GM23338 (cell line): ENCODE measurements at regions not wholly inside any gene's neighbourhood (a gene's known extent, or its start where the extent isn't known, plus 50 kb on each side); places are given as distances from the start of the nearest gene placed in this dataset.

ENCODE experiments used
- ATAC-seq: fragments of 200-7000 bp; cut with Tn5 transposase; 3 replicates; pipeline ENCODE4 v1.9.1; 2020
- DNase-seq: peaks from one replicate; pipeline ENCODE4 v3.0.0-alpha.2; 2015; ENCODE audit warnings: low spot score
- H2AFZ ChIP-seq: fragments of 200-600 bp; sonication (generic); 2 replicates; pipeline ENCODE4 v1.8.0; 2016; ENCODE audit warnings: antibody characterized with exemption, mild to moderate bottlenecking, moderate library complexity
- H3F3A ChIP-seq: fragments of 200-600 bp; sonication (generic); replicated peaks from 2 replicates; pipeline ENCODE4 v1.8.0; 2017; ENCODE audit warnings: antibody characterized with exemption, mixed run types, low read depth
- H3K27ac ChIP-seq: fragments of 200-600 bp; sonication (generic); 2 replicates; pipeline ENCODE4 v1.6.1; 2016; ENCODE audit warnings: low read depth
- H3K27me3 ChIP-seq: fragments of 200-600 bp; sonication (generic); 2 replicates; pipeline ENCODE4 v1.8.0; 2016; ENCODE audit warnings: mild to moderate bottlenecking, mixed run types, moderate library complexity; ENCODE audit not compliant: insufficient read depth
- H3K36me3 ChIP-seq: fragments of 200-600 bp; sonication (generic); 2 replicates; pipeline ENCODE4 v1.8.0; 2016; ENCODE audit warnings: mild to moderate bottlenecking; ENCODE audit not compliant: insufficient read depth
- H3K4me1 ChIP-seq: fragments of 200-600 bp; sonication (generic); 2 replicates; pipeline ENCODE4 v1.8.0; 2016; ENCODE audit warnings: mild to moderate bottlenecking, moderate library complexity; ENCODE audit not compliant: insufficient read depth
- H3K4me2 ChIP-seq: fragments of 200-600 bp; sonication (generic); 2 replicates; pipeline ENCODE4 v1.7.1; 2017; ENCODE audit warnings: mixed run types
- H3K4me3 ChIP-seq: fragments of 200-600 bp; sonication (generic); 2 replicates; pipeline ENCODE4 v1.6.1; 2016; ENCODE audit warnings: mixed run types
- H3K79me2 ChIP-seq: fragments of 200-600 bp; sonication (generic); replicated peaks from 2 replicates; pipeline ENCODE4 v1.8.0; 2017; ENCODE audit warnings: mild to moderate bottlenecking; ENCODE audit not compliant: insufficient read depth
- H3K9me2 ChIP-seq: fragments of 200-600 bp; sonication (generic); 2 replicates; pipeline ENCODE4 v1.8.0; 2017; ENCODE audit not compliant: insufficient read depth
- H4K20me1 ChIP-seq: fragments of 200-600 bp; sonication (generic); replicated peaks from 2 replicates; pipeline ENCODE4 v1.8.0; 2017; ENCODE audit warnings: mild to moderate bottlenecking; ENCODE audit not compliant: insufficient read depth
- H3K27ac Mint-ChIP-seq: 2 replicates; pipeline ENCODE4 v1.8.0; 2020; ENCODE audit warnings: inconsistent platforms, mild to moderate bottlenecking, moderate library complexity, mixed read lengths
- H3K27me3 Mint-ChIP-seq: 3 replicates; pipeline ENCODE4 v1.8.0; 2022; ENCODE audit warnings: low read depth, mild to moderate bottlenecking, moderate library complexity, mixed read lengths, inconsistent platforms; ENCODE audit not compliant: insufficient read depth, poor library complexity
- H3K36me3 Mint-ChIP-seq: 3 replicates; pipeline ENCODE4 v1.8.0; 2021; ENCODE audit warnings: low read depth, mild to moderate bottlenecking, inconsistent platforms, moderate library complexity, mixed read lengths
- H3K4me1 Mint-ChIP-seq: 3 replicates; pipeline ENCODE4 v1.8.0; 2020; ENCODE audit warnings: mild to moderate bottlenecking, inconsistent platforms, mixed read lengths
- H3K4me3 Mint-ChIP-seq: 3 replicates; pipeline ENCODE4 v1.8.0; 2021; ENCODE audit warnings: moderate library complexity, mild to moderate bottlenecking, inconsistent platforms, mixed read lengths
- H3K9me3 Mint-ChIP-seq: 3 replicates; pipeline ENCODE4 v1.8.0; 2020; ENCODE audit warnings: moderate library complexity, mild to moderate bottlenecking, inconsistent platforms, mixed read lengths
- CREB1 ChIP-seq: fragments of 250-450 bp; sonication (Bioruptor Pico); IDR thresholded peaks from 2 replicates; pipeline ENCODE4 v1.5.0; 2020; ENCODE audit warnings: low read depth, mild to moderate bottlenecking, moderate library complexity
- EZH2 ChIP-seq: fragments of 200-600 bp; sonication (generic); IDR thresholded peaks from one replicate; pipeline ENCODE4 v1.8.0; 2017; ENCODE audit warnings: antibody characterized with exemption, mild to moderate bottlenecking, low read depth; ENCODE audit not compliant: unreplicated experiment
- EZH2phosphoT487 ChIP-seq: fragments of 200-600 bp; sonication (generic); IDR thresholded peaks from one replicate; pipeline ENCODE4 v1.8.1; 2018; ENCODE audit warnings: antibody characterized with exemption; ENCODE audit not compliant: unreplicated experiment
- JUNB ChIP-seq: IDR thresholded peaks from one replicate; pipeline ENCODE4 v1.6.1; 2016; ENCODE audit warnings: antibody characterized with exemption; ENCODE audit not compliant: unreplicated experiment
- NANOG ChIP-seq: IDR thresholded peaks from 2 replicates; pipeline ENCODE4 v1.6.1; 2016; ENCODE audit warnings: antibody characterized with exemption, borderline replicate concordance
- POLR2AphosphoS5 ChIP-seq: IDR thresholded peaks from 2 replicates; pipeline ENCODE4 v1.6.1; 2016; ENCODE audit warnings: antibody characterized with exemption, low read depth
- STAT1 ChIP-seq: IDR thresholded peaks from one replicate; pipeline ENCODE4 v1.6.1; 2016; ENCODE audit warnings: antibody characterized with exemption; ENCODE audit not compliant: unreplicated experiment
- ZNF114 ChIP-seq: fragments of 250-450 bp; sonication (Bioruptor Pico); IDR thresholded peaks from 2 replicates; pipeline ENCODE4 v1.5.0; 2020; ENCODE audit warnings: mild to moderate bottlenecking, moderate library complexity
- ZNF331 ChIP-seq: fragments of 250-450 bp; sonication (Bioruptor Pico); IDR thresholded peaks from 2 replicates; pipeline ENCODE4 v1.5.0; 2020; ENCODE audit warnings: low read depth, mild to moderate bottlenecking, moderate library complexity
- TF ChIP-seq, protein P1 (sequence below), 2 experiments: fragments of 200-600 bp in 1 of 2; sonication (generic) in 1 of 2; conservative IDR thresholded peaks; 2 replicates each; pipeline versions ENCODE4 v1.5.1 to v1.6.1; 2016 to 2017; ENCODE audit warnings: antibody characterized with exemption in 2 of 2, low read depth in 2 of 2, mild to moderate bottlenecking in 2 of 2, moderate library complexity in 1 of 2
- TF ChIP-seq, protein P2 (sequence below): IDR thresholded peaks from one replicate; pipeline ENCODE4 v1.6.1; 2018; ENCODE audit warnings: antibody characterized with exemption; ENCODE audit not compliant: unreplicated experiment
- TF ChIP-seq, protein P3 (sequence below): IDR thresholded peaks from 2 replicates; pipeline ENCODE4 v1.6.1; 2016; ENCODE audit warnings: antibody characterized with exemption

DNA sequence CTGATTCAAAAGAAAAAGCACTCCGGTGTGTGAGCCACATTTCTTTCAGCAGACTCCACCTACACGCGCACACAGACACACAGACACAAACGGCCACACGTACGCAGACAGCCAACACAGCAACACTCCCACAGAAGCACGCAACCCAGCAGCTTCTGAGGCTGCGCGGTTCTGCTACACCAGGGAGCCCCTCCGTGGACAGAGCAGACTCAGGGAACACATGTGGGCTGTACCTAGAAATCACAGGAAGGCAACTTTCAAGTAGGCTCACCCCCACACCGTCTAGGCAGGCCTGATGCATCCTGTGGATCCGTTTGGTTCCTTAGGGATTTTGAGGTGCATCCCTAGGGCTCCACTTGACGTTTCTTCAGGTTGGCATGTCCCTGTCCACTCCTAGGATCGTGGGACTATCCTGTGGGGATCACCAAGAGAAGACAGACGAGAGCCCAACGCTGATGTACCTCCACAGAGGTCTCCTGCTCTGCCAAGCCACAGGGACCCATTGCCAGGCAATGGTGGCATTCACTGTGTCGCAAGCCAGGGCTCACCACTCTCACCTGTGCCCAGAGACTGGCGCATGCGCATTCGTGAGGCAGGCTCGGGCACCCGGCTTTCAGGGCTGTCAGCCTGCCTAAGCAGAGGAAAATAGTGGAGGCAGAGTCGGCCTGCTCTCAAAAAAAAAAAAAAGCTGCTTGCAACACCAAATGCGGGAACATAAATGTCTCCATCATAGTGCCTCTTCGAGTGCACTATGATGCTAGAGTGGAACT lies 2333.3 kb downstream of the TP53TG3F start:
- H3K27ac Mint-ChIP-seq, result no peak overlapping the region
- no peak overlapping the region for H3K4me3 ChIP-seq
- no peaks in the 10 kb centered on the region; the same call in 1 of the 2 replicates for H3K36me3 ChIP-seq
- H2AFZ ChIP-seq, result no peak overlapping the region
- no peak overlapping the region for H3K27ac ChIP-seq
- no peaks in the 10 kb centered on the region for H3K79me2 ChIP-seq
- H3K9me3 Mint-ChIP-seq, result peaks cover 100% of the 10 kb centered on the region
- H3K4me1 ChIP-seq, result no peaks in the 10 kb centered on the region
- no peaks in the 10 kb centered on the region for H3K27me3 Mint-ChIP-seq
- no peaks in the 10 kb centered on the region for H3K9me2 ChIP-seq
- no peaks in the 10 kb centered on the region for H3F3A ChIP-seq
- peaks cover 51% of the 10 kb centered on the region for H3K36me3 Mint-ChIP-seq
- no peak for ATAC-seq
- no peak overlapping the region for H3K4me3 Mint-ChIP-seq
- no peaks in the 10 kb centered on the region for H3K4me1 Mint-ChIP-seq
- no peaks in the 10 kb centered on the region for H3K27me3 ChIP-seq
- DNase-seq, result no peak
- no peaks in the 10 kb centered on the region for H4K20me1 ChIP-seq
- TF ChIP-seq EZH2phosphoT487, result no peak
- TF ChIP-seq NANOG, result no peak
- no peak for TF ChIP-seq STAT1
- TF ChIP-seq ZNF331 (CRISPR knock-in tag), result no peak
- no peak for TF ChIP-seq CREB1 (CRISPR knock-in tag)
- TF ChIP-seq, protein P1, sequence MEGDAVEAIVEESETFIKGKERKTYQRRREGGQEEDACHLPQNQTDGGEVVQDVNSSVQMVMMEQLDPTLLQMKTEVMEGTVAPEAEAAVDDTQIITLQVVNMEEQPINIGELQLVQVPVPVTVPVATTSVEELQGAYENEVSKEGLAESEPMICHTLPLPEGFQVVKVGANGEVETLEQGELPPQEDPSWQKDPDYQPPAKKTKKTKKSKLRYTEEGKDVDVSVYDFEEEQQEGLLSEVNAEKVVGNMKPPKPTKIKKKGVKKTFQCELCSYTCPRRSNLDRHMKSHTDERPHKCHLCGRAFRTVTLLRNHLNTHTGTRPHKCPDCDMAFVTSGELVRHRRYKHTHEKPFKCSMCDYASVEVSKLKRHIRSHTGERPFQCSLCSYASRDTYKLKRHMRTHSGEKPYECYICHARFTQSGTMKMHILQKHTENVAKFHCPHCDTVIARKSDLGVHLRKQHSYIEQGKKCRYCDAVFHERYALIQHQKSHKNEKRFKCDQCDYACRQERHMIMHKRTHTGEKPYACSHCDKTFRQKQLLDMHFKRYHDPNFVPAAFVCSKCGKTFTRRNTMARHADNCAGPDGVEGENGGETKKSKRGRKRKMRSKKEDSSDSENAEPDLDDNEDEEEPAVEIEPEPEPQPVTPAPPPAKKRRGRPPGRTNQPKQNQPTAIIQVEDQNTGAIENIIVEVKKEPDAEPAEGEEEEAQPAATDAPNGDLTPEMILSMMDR (conservative IDR thresholded peaks at IDR 0.05; ENCODE audit: low read depth in 2 of 2), result no peak
- no peak overlapping the region for H3K4me2 ChIP-seq

DNA sequence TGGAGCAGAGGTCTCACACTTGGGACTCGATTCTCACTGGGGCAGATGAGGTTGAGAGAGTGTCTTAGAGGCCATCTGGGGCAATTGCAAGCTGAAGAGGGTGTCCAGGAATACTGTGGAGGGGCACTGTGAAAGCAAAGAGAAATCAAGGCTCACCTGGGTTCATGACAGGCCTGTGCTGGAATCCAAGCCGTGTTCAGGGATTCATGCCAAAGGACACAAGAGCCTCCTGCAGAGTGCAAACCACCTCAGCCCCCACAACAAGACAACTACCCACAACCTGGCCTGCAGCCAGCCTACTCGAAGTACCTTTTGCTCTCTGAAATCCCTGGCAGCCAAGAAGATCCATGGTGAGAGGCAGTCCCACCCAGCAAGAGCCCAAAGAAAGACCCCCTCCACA lies 2334.2 kb downstream of the TP53TG3F start:
- Histone ChIP-seq H3K27ac (no peak overlapping the region), H2AFZ (no peak overlapping the region), H3K27me3 (no peaks in the 10 kb centered on the region), H3K36me3 (no peaks in the 10 kb centered on the region; the same call in 1 of the 2 replicates), H3K4me2 (no peak overlapping the region), H3K4me3 (no peak overlapping the region), H3F3A (no peaks in the 10 kb centered on the region), H3K9me2 (no peaks in the 10 kb centered on the region), H4K20me1 (no peaks in the 10 kb centered on the region), H3K4me1 (no peaks in the 10 kb centered on the region), H3K79me2 (no peaks in the 10 kb centered on the region)
- H3K4me1 Mint-ChIP-seq, result no peaks in the 10 kb centered on the region
- TF ChIP-seq ZNF114 (CRISPR knock-in tag) (no peak), EZH2 (no peak), EZH2phosphoT487 (no peak), NANOG (no peak), POLR2AphosphoS5 (no peak), ZNF331 (CRISPR knock-in tag) (no peak), STAT1 (no peak), JUNB (no peak), CREB1 (CRISPR knock-in tag) (no peak)
- TF ChIP-seq, protein P1 (conservative IDR thresholded peaks at IDR 0.05; ENCODE audit: low read depth in 2 of 2), result no peak
- TF ChIP-seq, protein P2, sequence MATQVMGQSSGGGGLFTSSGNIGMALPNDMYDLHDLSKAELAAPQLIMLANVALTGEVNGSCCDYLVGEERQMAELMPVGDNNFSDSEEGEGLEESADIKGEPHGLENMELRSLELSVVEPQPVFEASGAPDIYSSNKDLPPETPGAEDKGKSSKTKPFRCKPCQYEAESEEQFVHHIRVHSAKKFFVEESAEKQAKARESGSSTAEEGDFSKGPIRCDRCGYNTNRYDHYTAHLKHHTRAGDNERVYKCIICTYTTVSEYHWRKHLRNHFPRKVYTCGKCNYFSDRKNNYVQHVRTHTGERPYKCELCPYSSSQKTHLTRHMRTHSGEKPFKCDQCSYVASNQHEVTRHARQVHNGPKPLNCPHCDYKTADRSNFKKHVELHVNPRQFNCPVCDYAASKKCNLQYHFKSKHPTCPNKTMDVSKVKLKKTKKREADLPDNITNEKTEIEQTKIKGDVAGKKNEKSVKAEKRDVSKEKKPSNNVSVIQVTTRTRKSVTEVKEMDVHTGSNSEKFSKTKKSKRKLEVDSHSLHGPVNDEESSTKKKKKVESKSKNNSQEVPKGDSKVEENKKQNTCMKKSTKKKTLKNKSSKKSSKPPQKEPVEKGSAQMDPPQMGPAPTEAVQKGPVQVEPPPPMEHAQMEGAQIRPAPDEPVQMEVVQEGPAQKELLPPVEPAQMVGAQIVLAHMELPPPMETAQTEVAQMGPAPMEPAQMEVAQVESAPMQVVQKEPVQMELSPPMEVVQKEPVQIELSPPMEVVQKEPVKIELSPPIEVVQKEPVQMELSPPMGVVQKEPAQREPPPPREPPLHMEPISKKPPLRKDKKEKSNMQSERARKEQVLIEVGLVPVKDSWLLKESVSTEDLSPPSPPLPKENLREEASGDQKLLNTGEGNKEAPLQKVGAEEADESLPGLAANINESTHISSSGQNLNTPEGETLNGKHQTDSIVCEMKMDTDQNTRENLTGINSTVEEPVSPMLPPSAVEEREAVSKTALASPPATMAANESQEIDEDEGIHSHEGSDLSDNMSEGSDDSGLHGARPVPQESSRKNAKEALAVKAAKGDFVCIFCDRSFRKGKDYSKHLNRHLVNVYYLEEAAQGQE, result no peak
- TF ChIP-seq, protein P3, sequence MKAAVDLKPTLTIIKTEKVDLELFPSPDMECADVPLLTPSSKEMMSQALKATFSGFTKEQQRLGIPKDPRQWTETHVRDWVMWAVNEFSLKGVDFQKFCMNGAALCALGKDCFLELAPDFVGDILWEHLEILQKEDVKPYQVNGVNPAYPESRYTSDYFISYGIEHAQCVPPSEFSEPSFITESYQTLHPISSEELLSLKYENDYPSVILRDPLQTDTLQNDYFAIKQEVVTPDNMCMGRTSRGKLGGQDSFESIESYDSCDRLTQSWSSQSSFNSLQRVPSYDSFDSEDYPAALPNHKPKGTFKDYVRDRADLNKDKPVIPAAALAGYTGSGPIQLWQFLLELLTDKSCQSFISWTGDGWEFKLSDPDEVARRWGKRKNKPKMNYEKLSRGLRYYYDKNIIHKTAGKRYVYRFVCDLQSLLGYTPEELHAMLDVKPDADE, result no peak
- ATAC-seq (no peak), DNase-seq (no peak)
- H3K36me3 Mint-ChIP-seq, result peaks cover 51% of the 10 kb centered on the region
- no peaks in the 10 kb centered on the region for H3K27me3 Mint-ChIP-seq
- H3K27ac Mint-ChIP-seq, result no peak overlapping the region
- peaks cover 100% of the 10 kb centered on the region for H3K9me3 Mint-ChIP-seq
- no peak overlapping the region for H3K4me3 Mint-ChIP-seq
